CD14-positive monocyte (primary cell): ENCODE measurements at regions not wholly inside any gene's neighbourhood (a gene's known extent, or its start where the extent isn't known, plus 50 kb on each side); places are given as distances from the start of the nearest gene placed in this dataset.
A peak's percentile ranks its signal among the peaks of the same experiment; 100 is the strongest.

Experiments
- DNase-seq, 3 donors: peaks; one replicate each; pipeline ENCODE4 v3.0.0-alpha.2; 2011 to 2022
- H2AFZ ChIP-seq: 2 replicates; pipeline ENCODE4 v1.6.0; 2012; ENCODE audit warnings: mild to moderate bottlenecking, low read depth, low read length, inconsistent platforms; ENCODE audit not compliant: insufficient read depth, poor library complexity, severe bottlenecking
- H3K27ac ChIP-seq, 2 donors: 1 replicate in 1 of 2; 2 replicates in 1 of 2; pipeline ENCODE4 v1.5.1; 2012 to 2013; ENCODE audit warnings: low read length in 2 of 2, control low read depth in 1 of 2, inconsistent platforms in 1 of 2, low read depth in 1 of 2, mild to moderate bottlenecking in 1 of 2
- H3K27me3 ChIP-seq, 2 donors: one replicate each; pipeline versions ENCODE4 v1.6.0 to v1.6.1; 2011 to 2013; ENCODE audit warnings: low read length in 2 of 2; ENCODE audit not compliant: control insufficient read depth in 2 of 2, insufficient read depth in 2 of 2
- H3K36me3 ChIP-seq, 2 donors: replicated peaks in 1 of 2; 1 replicate in 1 of 2; 2 replicates in 1 of 2; pipeline versions ENCODE4 v1.5.1 to v1.6.1; 2012 to 2013; ENCODE audit warnings: low read length in 2 of 2, control low read depth in 1 of 2, inconsistent platforms in 1 of 2, mild to moderate bottlenecking in 1 of 2; ENCODE audit not compliant: insufficient read depth in 2 of 2, control insufficient read depth in 1 of 2
- H3K4me1 ChIP-seq, 2 donors: 1 replicate in 1 of 2; 2 replicates in 1 of 2; pipeline versions ENCODE4 v1.5.1 to v1.6.1; 2012 to 2013; ENCODE audit warnings: low read length in 2 of 2, control low read depth in 1 of 2, inconsistent platforms in 1 of 2, mild to moderate bottlenecking in 1 of 2, moderate library complexity in 1 of 2; ENCODE audit not compliant: insufficient read depth in 2 of 2, control insufficient read depth in 1 of 2
- H3K4me2 ChIP-seq: replicated peaks from 2 replicates; pipeline ENCODE3; 2012; ENCODE audit warnings: low read length, moderate library complexity, mild to moderate bottlenecking; ENCODE audit not compliant: poor library complexity, severe bottlenecking; ENCODE audit errors: extremely low read depth
- H3K4me3 ChIP-seq, 3 experiments: fragments of 200-600 bp in 1 of 3; sonication (generic) in 1 of 3; replicated peaks in 1 of 3; 1 replicate in 2 of 3; 2 replicates in 1 of 3; pipeline ENCODE4 v1.5.1; 2011 to 2013; ENCODE audit warnings: low read length in 3 of 3, mild to moderate bottlenecking in 3 of 3, control low read depth in 2 of 3, low read depth in 2 of 3, inconsistent platforms in 1 of 3, moderate library complexity in 1 of 3
- H3K79me2 ChIP-seq: 2 replicates; pipeline ENCODE4 v1.6.0; 2012; ENCODE audit warnings: mild to moderate bottlenecking, control low read depth, inconsistent platforms, low read length, moderate library complexity; ENCODE audit not compliant: insufficient read depth
- H3K9ac ChIP-seq: 2 replicates; pipeline ENCODE4 v1.6.0; 2017; ENCODE audit warnings: low read length, mild to moderate bottlenecking; ENCODE audit not compliant: insufficient read depth, poor library complexity, severe bottlenecking
- H3K9me3 ChIP-seq, 2 donors: replicated peaks in 1 of 2; 1 replicate in 1 of 2; 2 replicates in 1 of 2; pipeline versions ENCODE4 v1.5.1 to v1.6.1; 2012 to 2013; ENCODE audit warnings: low read length in 2 of 2, control low read depth in 1 of 2; ENCODE audit not compliant: control insufficient read depth in 1 of 2, insufficient read depth in 1 of 2
- H4K20me1 ChIP-seq: 2 replicates; pipeline ENCODE4 v1.6.0; 2012; ENCODE audit warnings: mild to moderate bottlenecking, low read length, control low read depth, moderate library complexity; ENCODE audit not compliant: insufficient read depth
- H3K27ac Mint-ChIP-seq, 7 donors: one replicate each; pipeline ENCODE4 v1.8.0; 2020; ENCODE audit warnings: mild to moderate bottlenecking in 7 of 7, mixed read lengths in 7 of 7, moderate library complexity in 6 of 7, inconsistent platforms in 2 of 7
- H3K27me3 Mint-ChIP-seq, 3 donors: one replicate each; pipeline ENCODE4 v1.8.0; 2021 to 2022; ENCODE audit warnings: low read depth in 3 of 3, mild to moderate bottlenecking in 3 of 3, mixed read lengths in 3 of 3, moderate library complexity in 3 of 3, inconsistent platforms in 1 of 3
- H3K36me3 Mint-ChIP-seq, 2 donors: one replicate each; pipeline ENCODE4 v1.8.0; 2020; ENCODE audit warnings: mixed read lengths in 2 of 2, inconsistent platforms in 1 of 2, mild to moderate bottlenecking in 1 of 2
- H3K4me1 Mint-ChIP-seq: one replicate; pipeline ENCODE4 v1.8.0; 2020; ENCODE audit warnings: mild to moderate bottlenecking, mixed read lengths
- H3K4me3 Mint-ChIP-seq, 2 donors: one replicate each; pipeline ENCODE4 v1.8.0; 2020; ENCODE audit warnings: mild to moderate bottlenecking in 2 of 2, mixed read lengths in 2 of 2, moderate library complexity in 1 of 2
- H3K9me3 Mint-ChIP-seq, 7 donors: one replicate each; pipeline ENCODE4 v1.8.0; 2020 to 2022; ENCODE audit warnings: mixed read lengths in 7 of 7, mild to moderate bottlenecking in 6 of 7, moderate library complexity in 6 of 7, inconsistent platforms in 2 of 7
- CTCF ChIP-seq: fragments of 200-600 bp; IDR thresholded peaks from one replicate; pipeline ENCODE4 v1.8.0; 2022; ENCODE audit warnings: antibody characterized with exemption, mild to moderate bottlenecking
- WGBS: methylation state at CpG from one replicate; pipeline ENCODE4 v1.1.5; 2013; ENCODE audit warnings: missing lambda C conversion rate; ENCODE audit not compliant: insufficient coverage; 5-methylcytosine and 5-hydroxymethylcytosine counted together
- intact Hi-C, 2 donors: fragments of 100-400 bp; cut with micrococcal nuclease; formaldehyde crosslinking; loops; one replicate each; pipeline versions ENCODE4 v1.15.0 to v1.15.1; 2023

DNA sequence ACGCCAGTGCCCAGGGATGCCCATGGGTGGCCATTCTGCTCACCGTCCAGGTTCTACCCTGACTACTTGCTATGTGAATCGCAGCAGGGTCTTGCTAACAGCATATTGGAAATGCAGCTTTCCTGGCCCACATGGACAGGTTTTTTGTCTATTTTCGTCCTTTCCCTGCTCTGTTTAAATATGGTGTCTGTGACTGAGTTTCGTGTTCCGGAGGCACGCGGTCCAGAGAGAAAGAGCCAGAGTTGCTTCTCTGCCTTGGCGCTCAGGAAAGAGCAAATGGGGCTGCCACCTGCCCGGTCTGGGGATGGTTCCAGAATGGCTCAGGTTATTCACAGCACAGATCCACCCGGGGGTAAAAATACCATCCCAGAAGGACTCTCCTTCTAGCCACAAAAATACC, 456.2 kb downstream of the BCL11A start:
- no peak overlapping the region for H3K4me3 Mint-ChIP-seq
- Histone ChIP-seq H3K4me1 (peaks cover 21 to 33% of the 10 kb centered on the region in 2 donors), H3K9ac (no peak overlapping the region), H3K4me3 (no peak overlapping the region), H3K27ac (peak overlapping the region in 1 of 2 donors; percentile 43), H3K79me2 (no peaks in the 10 kb centered on the region), H3K9me3 (no peaks in the 10 kb centered on the region), H3K36me3 (no peaks in the 10 kb centered on the region), H4K20me1 (no peaks in the 10 kb centered on the region), H2AFZ (peak overlapping the region; percentile 36), H3K4me2 (no peak overlapping the region), H3K27me3 (no peaks in the 10 kb centered on the region)
- H3K36me3 Mint-ChIP-seq: no peaks in the 10 kb centered on the region
- no peak for DNase-seq
- peaks cover 0 to 2% (median 0%) of the 10 kb centered on the region in 7 donors for H3K9me3 Mint-ChIP-seq
- intact Hi-C loops: no loop called here
- peaks cover 0 to 3% (median 2%) of the 10 kb centered on the region in 3 donors for H3K27me3 Mint-ChIP-seq
- 92% methylated on average over 9 of the region's 11 CpGs for WGBS
- TF ChIP-seq CTCF: no peak
- H3K4me1 Mint-ChIP-seq: peaks cover 42% of the 10 kb centered on the region
- H3K27ac Mint-ChIP-seq: peak overlapping the region in 1 of 7 donors; percentile 78

- no peaks in the 10 kb centered on the region for H3K79me2 ChIP-seq
- H3K27ac ChIP-seq: peak overlapping the region in 1 of 2 donors; percentile 43
- TF ChIP-seq CTCF: no peak
- H3K9me3 ChIP-seq: no peaks in the 10 kb centered on the region
- peaks cover 21 to 33% of the 10 kb centered on the region in 2 donors for H3K4me1 ChIP-seq
- no peak for DNase-seq
- H3K4me3 ChIP-seq: no peak overlapping the region
- Mint-ChIP-seq H3K27ac (peak overlapping the region in 4 of 7 donors; percentile 16 to 78 (median 40)), H3K4me3 (peak overlapping the region in 1 of 2 donors; percentile 32), H3K9me3 (peaks cover 0 to 2% (median 0%) of the 10 kb centered on the region in 7 donors), H3K36me3 (no peaks in the 10 kb centered on the region), H3K27me3 (peaks cover 0 to 3% (median 2%) of the 10 kb centered on the region in 3 donors), H3K4me1 (peaks cover 43% of the 10 kb centered on the region)
- H3K27me3 ChIP-seq: no peaks in the 10 kb centered on the region
- no peaks in the 10 kb centered on the region for H3K36me3 ChIP-seq
- 92% methylated on average over 5 of the region's 5 CpGs for WGBS
- intact Hi-C loops: no loop called here
- H3K9ac ChIP-seq: no peak overlapping the region
- no peaks in the 10 kb centered on the region for H4K20me1 ChIP-seq
- no peak overlapping the region for H3K4me2 ChIP-seq
- H2AFZ ChIP-seq: peak overlapping the region; percentile 36
These were observed 456.9 kb downstream of the BCL11A start for GRCh38 chr2:60096556-60096955.
